ENCODE measurements at regions not wholly inside any gene's neighbourhood (a gene's known extent, or its start where the extent isn't known, plus 50 kb on each side); places are given as distances from the start of the nearest gene placed in this dataset.

DNA sequence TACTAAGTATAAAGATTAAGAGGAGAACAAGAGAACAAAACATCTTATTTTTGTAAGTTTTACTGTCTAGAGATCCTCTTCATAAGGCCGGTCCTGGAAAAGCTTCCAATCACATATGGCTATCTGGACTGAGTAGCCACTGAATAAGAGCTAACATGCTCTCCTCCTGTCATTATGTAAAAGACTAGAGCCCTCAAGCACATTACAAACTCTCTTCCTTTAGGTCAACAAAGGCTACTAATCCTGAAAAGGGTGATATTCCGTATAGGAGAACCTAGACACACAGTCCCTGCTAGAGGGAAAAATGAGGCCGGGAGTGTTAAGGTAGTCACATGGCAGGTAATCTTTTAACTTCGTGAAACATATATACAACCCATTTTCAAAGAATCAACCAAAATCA lies 665.6 kb downstream of the EFNA5 start:
- no peak overlapping the region for H4K5ac ChIP-seq (ENCODE audit: insufficient read length, low read depth, low read length)
- H3K4me2 ChIP-seq (ENCODE audit: insufficient read depth, insufficient read length, low read length) = no peak overlapping the region
- H2BK120ac ChIP-seq (ENCODE audit: low read depth, low read length, poor library complexity, severe bottlenecking) = no peak overlapping the region
- H3K27me3 Mint-ChIP-seq (ENCODE audit: low read depth) = no peaks in the 10 kb centered on the region; the same call in none of the 2 replicates
- H2AK5ac ChIP-seq (ENCODE audit: insufficient read length, low read length) = no peak overlapping the region
- H3K79me1 ChIP-seq (ENCODE audit: insufficient read depth, low read depth, low read length, poor library complexity, severe bottlenecking) = no peaks in the 10 kb centered on the region
- H3K4me1 ChIP-seq (ENCODE audit: insufficient read depth, low read length) = no peaks in the 10 kb centered on the region
- H3K4ac ChIP-seq (ENCODE audit: low read depth, low read length) = no peak overlapping the region
- no peaks in the 10 kb centered on the region for H4K20me1 ChIP-seq (ENCODE audit: control insufficient read depth, insufficient read depth, insufficient read length)
- no peaks in the 10 kb centered on the region for H3K9me3 Mint-ChIP-seq
- WGBS (ENCODE audit: extremely low coverage, insufficient read length, low lambda C conversion rate) = no CpG with 5 or more reads among the region's 4 CpGs
- H4K91ac ChIP-seq (ENCODE audit: insufficient read length, low read depth, low read length) = no peak overlapping the region
- H3K23me2 ChIP-seq (ENCODE audit: insufficient read length, low read depth, low read length, poor library complexity, severe bottlenecking) = no peaks in the 10 kb centered on the region
- H3K36me3 Mint-ChIP-seq (ENCODE audit: insufficient read depth in 1 of 3, low read depth in 3 of 3) = no peaks in the 10 kb centered on the region; a peak in 1 of 7 replicates
- peaks cover 3 to 7% of the 10 kb centered on the region in 2 experiments; a peak in 2 of 4 replicates for H3K4me1 Mint-ChIP-seq
- no peak overlapping the region for H3K27ac Mint-ChIP-seq
- H3K56ac ChIP-seq (ENCODE audit: insufficient read length, low read depth, low read length) = no peak overlapping the region
- H2BK15ac ChIP-seq (ENCODE audit: low read depth, low read length) = no peak overlapping the region
- no peak overlapping the region for H2BK20ac ChIP-seq (ENCODE audit: low read depth, low read length, poor library complexity, severe bottlenecking)
- no peak overlapping the region for H3K23ac ChIP-seq (ENCODE audit: insufficient read length, low read depth, low read length)
- H3K14ac ChIP-seq (ENCODE audit: insufficient read depth, low read length) = no peak overlapping the region
- H4K8ac ChIP-seq (replicated peaks; ENCODE audit: insufficient read length, low read depth, low read length) = no peak overlapping the region
- TF ChIP-seq, protein P1, sequence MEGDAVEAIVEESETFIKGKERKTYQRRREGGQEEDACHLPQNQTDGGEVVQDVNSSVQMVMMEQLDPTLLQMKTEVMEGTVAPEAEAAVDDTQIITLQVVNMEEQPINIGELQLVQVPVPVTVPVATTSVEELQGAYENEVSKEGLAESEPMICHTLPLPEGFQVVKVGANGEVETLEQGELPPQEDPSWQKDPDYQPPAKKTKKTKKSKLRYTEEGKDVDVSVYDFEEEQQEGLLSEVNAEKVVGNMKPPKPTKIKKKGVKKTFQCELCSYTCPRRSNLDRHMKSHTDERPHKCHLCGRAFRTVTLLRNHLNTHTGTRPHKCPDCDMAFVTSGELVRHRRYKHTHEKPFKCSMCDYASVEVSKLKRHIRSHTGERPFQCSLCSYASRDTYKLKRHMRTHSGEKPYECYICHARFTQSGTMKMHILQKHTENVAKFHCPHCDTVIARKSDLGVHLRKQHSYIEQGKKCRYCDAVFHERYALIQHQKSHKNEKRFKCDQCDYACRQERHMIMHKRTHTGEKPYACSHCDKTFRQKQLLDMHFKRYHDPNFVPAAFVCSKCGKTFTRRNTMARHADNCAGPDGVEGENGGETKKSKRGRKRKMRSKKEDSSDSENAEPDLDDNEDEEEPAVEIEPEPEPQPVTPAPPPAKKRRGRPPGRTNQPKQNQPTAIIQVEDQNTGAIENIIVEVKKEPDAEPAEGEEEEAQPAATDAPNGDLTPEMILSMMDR (conservative IDR thresholded peaks at IDR 0.05) = no peak
- H3K9me3 ChIP-seq (ENCODE audit: control insufficient read depth, low read depth, low read length) = no peaks in the 10 kb centered on the region
- H3K4me3 Mint-ChIP-seq = no peak overlapping the region
- no peak overlapping the region for H3K18ac ChIP-seq (ENCODE audit: insufficient read length, low read depth, low read length)
- no peak overlapping the region for H3K27ac ChIP-seq (ENCODE audit: insufficient read length, low read depth, low read length)
- no peak overlapping the region for H2BK5ac ChIP-seq (ENCODE audit: insufficient read length, low read length)
- no peak overlapping the region for H2BK12ac ChIP-seq (ENCODE audit: insufficient read length, low read depth, low read length)
- no peaks in the 10 kb centered on the region for H3K27me3 ChIP-seq (ENCODE audit: insufficient read depth, low read length)
- H3K79me2 ChIP-seq (ENCODE audit: insufficient read depth, low read length) = no peaks in the 10 kb centered on the region
- no peak overlapping the region for H2AFZ ChIP-seq (ENCODE audit: low read length)
- no peak for DNase-seq
- no peak overlapping the region for H3K9ac ChIP-seq (ENCODE audit: extremely low read depth, insufficient read length, low read length)
- H3T11ph ChIP-seq (ENCODE audit: low read length) = no peak overlapping the region
